NCI-H510A treated with DMSO at 0.1 percent for 48 hours (cell line): ENCODE measurements at regions not wholly inside any gene's neighbourhood (a gene's known extent, or its start where the extent isn't known, plus 50 kb on each side); places are given as distances from the start of the nearest gene placed in this dataset.
"Not testable (repeated sequence)": the region's sequence is repeated elsewhere in the genome, so short reads cannot be mapped to it uniquely, and the experiment has no call there.

Source experiments
- DNase-seq: peaks from one replicate; lab custom pipeline; 2025; lab: John Stamatoyannopoulos, UW

- no peak for DNase-seq
Measured at GRCh38 chr4:11120435-11120834, 308.3 kb downstream of the HS3ST1 start.

- DNase-seq = no peak
Measured at GRCh38 chr4:11119474-11119873, 309.2 kb downstream of the HS3ST1 start.

GRCh38 chr4:11118513-11118912 lies 310.2 kb downstream of the HS3ST1 start:
- DNase-seq = no peak

- peak; percentile 22 for DNase-seq
Measured at GRCh38 chr4:11116940-11117339, 311.8 kb downstream of the HS3ST1 start.

- DNase-seq = no peak
Measured at GRCh38 chr4:11111876-11112275, 316.8 kb downstream of the HS3ST1 start.

- no peak for DNase-seq
Measured at GRCh38 chr4:11111370-11111769, 317.3 kb downstream of the HS3ST1 start.

GRCh38 chr4:11106759-11107158 lies 321.9 kb downstream of the HS3ST1 start:
- no peak for DNase-seq

GRCh38 chr4:11106190-11106589 lies 322.5 kb downstream of the HS3ST1 start:
- no peak for DNase-seq

- no peak for DNase-seq
Measured at GRCh38 chr4:11105715-11106114, 323.0 kb downstream of the HS3ST1 start.

GRCh38 chr4:11098461-11098860 lies 330.2 kb downstream of the HS3ST1 start:
- DNase-seq = no peak

- DNase-seq = no peak
Measured at GRCh38 chr4:11097725-11098124, 331.0 kb downstream of the HS3ST1 start.

- no peak for DNase-seq
Measured at GRCh38 chr4:11081006-11081405, 347.7 kb downstream of the HS3ST1 start.

- peak; percentile 11 for DNase-seq
Measured at GRCh38 chr4:11079171-11079570, 349.5 kb downstream of the HS3ST1 start.

- DNase-seq = no peak
Measured at GRCh38 chr4:11074581-11075241, 354.0 kb downstream of the HS3ST1 start.

- no peak for DNase-seq
Measured at GRCh38 chr4:11073621-11074051, 355.1 kb downstream of the HS3ST1 start.

GRCh38 chr4:11072999-11073398 lies 355.7 kb downstream of the HS3ST1 start:
- DNase-seq = no peak

- DNase-seq = no peak
Measured at GRCh38 chr4:11072463-11072862, 356.2 kb downstream of the HS3ST1 start.

- DNase-seq = no peak
Measured at GRCh38 chr4:11070813-11071212, 357.9 kb downstream of the HS3ST1 start.

- DNase-seq = no peak
Measured at GRCh38 chr4:11069581-11070211, 359.0 kb downstream of the HS3ST1 start.

- DNase-seq = no peak
Measured at GRCh38 chr4:11069083-11069482, 359.6 kb downstream of the HS3ST1 start.

- peak; percentile 17 for DNase-seq
Measured at GRCh38 chr4:11066584-11066983, 362.1 kb downstream of the HS3ST1 start.

GRCh38 chr4:11060637-11061036 lies 368.1 kb downstream of the HS3ST1 start:
- DNase-seq = not testable (repeated sequence)

GRCh38 chr4:11054937-11055336 lies 370.4 kb upstream of the CLNK start:
- not testable (repeated sequence) for DNase-seq
